HepG2 (cell line): ENCODE measurements at regions not wholly inside any gene's neighbourhood (a gene's known extent, or its start where the extent isn't known, plus 50 kb on each side); places are given as distances from the start of the nearest gene placed in this dataset.

Experiments
- ATAC-seq: fragments of 200-7000 bp; cut with Tn5 transposase; 3 replicates; pipeline ENCODE4 v1.9.1; 2020; ENCODE audit warnings: mild to moderate bottlenecking, moderate library complexity
- BruUV-seq: library from RNA; stranded (reverse); fragments of 400-500 nt; replicated peaks from 2 replicates; lab custom pipeline; 2021; lab: Mats Ljungman, UMichigan
- CTCF ChIA-PET: fragments of 300-600 bp; formaldehyde crosslinking; extraction: SDS; loops from one replicate; lab custom pipeline; 2021; ENCODE audit warnings: low total read pairs, inconsistent platforms, low intra/inter-chr PET ratio; lab: Yijun Ruan, JAX
- POLR2A ChIA-PET: fragments of 350-600 bp; sonication (Branson Sonifier 250); formaldehyde crosslinking; loops from one replicate; lab custom pipeline; 2020; ENCODE audit warnings: antibody characterized with exemption, inconsistent platforms; lab: Yijun Ruan, JAX
- DNase-seq: peaks from one replicate; pipeline ENCODE4 v3.0.0-alpha.2; 2015; ENCODE audit warnings: low spot score
- FAIRE-seq: peaks from 3 replicates; lab custom pipeline; 2011; peaks lifted over from hg19 to GRCh38; lab: Jason Lieb, UNC
- H2AFZ ChIP-seq: one replicate; pipeline ENCODE4 v1.6.1; 2011; ENCODE audit warnings: low read length, inconsistent platforms
- H3K27ac ChIP-seq: fragments of 300-600 bp; 3 replicates; pipeline ENCODE4 v1.8.0; 2011; ENCODE audit warnings: mixed run types, mild to moderate bottlenecking, mixed read lengths, low read length, inconsistent platforms; ENCODE audit not compliant: insufficient read depth; ENCODE audit errors: extremely low read length
- H3K27me3 ChIP-seq, 2 experiments: fragments of 200-600 bp in 1 of 2; 2 replicates in 1 of 2; 3 replicates in 1 of 2; pipeline versions ENCODE4 v1.6.0 to v1.8.0; 2011; ENCODE audit warnings: low read length in 2 of 2, mild to moderate bottlenecking in 2 of 2, moderate library complexity in 2 of 2, inconsistent platforms in 1 of 2; ENCODE audit not compliant: insufficient read depth in 2 of 2, control insufficient read depth in 1 of 2
- H3K36me3 ChIP-seq, 2 experiments: fragments of 200-600 bp in 1 of 2; replicated peaks in 1 of 2; 2 replicates in 1 of 2; 3 replicates in 1 of 2; pipeline versions ENCODE4 v1.5.1 to v1.8.0; 2011; ENCODE audit warnings: low read length in 2 of 2, inconsistent platforms in 1 of 2; ENCODE audit not compliant: insufficient read depth in 2 of 2, control insufficient read depth in 1 of 2
- H3K4me1 ChIP-seq: 2 replicates; pipeline ENCODE4 v1.5.1; 2012; ENCODE audit warnings: low read length, inconsistent platforms; ENCODE audit not compliant: insufficient read depth
- H3K4me2 ChIP-seq: 2 replicates; pipeline ENCODE4 v1.6.0; 2011; ENCODE audit warnings: low read depth, low read length, inconsistent platforms
- H3K4me3 ChIP-seq, 3 experiments: fragments of 200-600 bp in 1 of 3; sonication (generic), shearing (Covaris generic) in 1 of 3; replicated peaks in 1 of 3; 2 replicates each; pipeline ENCODE4 v1.5.1; 2011 to 2016; ENCODE audit warnings: low read length in 3 of 3, inconsistent platforms in 2 of 3, low read depth in 2 of 3, mild to moderate bottlenecking in 2 of 3, control low read depth in 1 of 3, mixed read lengths in 1 of 3; ENCODE audit not compliant: insufficient read depth in 1 of 3
- H3K79me2 ChIP-seq: one replicate; pipeline ENCODE4 v1.6.1; 2011; ENCODE audit warnings: low read length, inconsistent platforms; ENCODE audit not compliant: insufficient read depth
- H3K9ac ChIP-seq: 2 replicates; pipeline ENCODE4 v1.6.0; 2011; ENCODE audit warnings: mild to moderate bottlenecking, low read depth, low read length, inconsistent platforms; ENCODE audit not compliant: insufficient read depth
- H3K9me3 ChIP-seq: 2 replicates; pipeline ENCODE4 v1.5.1; 2012; ENCODE audit warnings: mild to moderate bottlenecking, low read length
- H4K20me1 ChIP-seq: 2 replicates; pipeline ENCODE4 v1.6.0; 2011; ENCODE audit warnings: inconsistent platforms, mild to moderate bottlenecking, low read length, moderate library complexity; ENCODE audit not compliant: insufficient read depth
- ATF7 ChIP-seq, 2 experiments: fragments of 450-650 bp in 1 of 2; sonication (generic) in 1 of 2; formaldehyde crosslinking in 1 of 2; IDR thresholded peaks; 2 replicates each; pipeline versions ENCODE4 v1.4.0 to v1.6.1; 2016 to 2020; ENCODE audit warnings: antibody characterized with exemption in 1 of 2, mild to moderate bottlenecking in 1 of 2, missing genetic modification reagents in 1 of 2
- CENPX ChIP-seq: sonication (generic); formaldehyde crosslinking; IDR thresholded peaks from 2 replicates; pipeline ENCODE4 v1.9.0; 2021; ENCODE audit warnings: mild to moderate bottlenecking, missing genetic modification reagents, moderate library complexity
- HDAC2 ChIP-seq: sonication (generic); formaldehyde crosslinking; IDR thresholded peaks from 2 replicates; pipeline ENCODE4 v1.4.0; 2020; ENCODE audit warnings: missing genetic modification reagents
- HOXA3 ChIP-seq: sonication (generic); formaldehyde crosslinking; IDR thresholded peaks from 2 replicates; pipeline ENCODE4 v1.5.0; 2020; ENCODE audit warnings: missing genetic modification reagents
- KDM4B ChIP-seq: sonication (generic); formaldehyde crosslinking; IDR thresholded peaks from 2 replicates; pipeline ENCODE4 v1.4.0; 2020; ENCODE audit warnings: missing genetic modification reagents
- KLF9 ChIP-seq: IDR thresholded peaks from 2 replicates; pipeline ENCODE4 v1.6.1; 2016; ENCODE audit warnings: low read depth
- MBNL3 ChIP-seq: fragments of 250-450 bp; sonication (Bioruptor Pico); conservative IDR thresholded peaks from 2 replicates; pipeline ENCODE4 v1.8.0; 2022; ENCODE audit warnings: mild to moderate bottlenecking, inconsistent platforms
- TAF1 ChIP-seq: sonication (generic); formaldehyde crosslinking; IDR thresholded peaks from 2 replicates; pipeline ENCODE4 v1.4.0; 2020; ENCODE audit warnings: missing genetic modification reagents
- TOPORS ChIP-seq: sonication (generic); formaldehyde crosslinking; IDR thresholded peaks from 2 replicates; pipeline ENCODE4 v1.8.0; 2023; ENCODE audit warnings: mild to moderate bottlenecking, missing genetic modification reagents
- ZFP41 ChIP-seq: sonication (generic); formaldehyde crosslinking; IDR thresholded peaks from 2 replicates; pipeline ENCODE4 v1.4.0; 2020; ENCODE audit warnings: mild to moderate bottlenecking, missing genetic modification reagents, borderline replicate concordance
- ZNF614 ChIP-seq: IDR thresholded peaks from 2 replicates; pipeline ENCODE4 v1.6.1; 2018; ENCODE audit warnings: missing biosample characterization, missing genetic modification reagents, inconsistent platforms, borderline replicate concordance
- WGBS: methylation state at CpG from one replicate; pipeline ENCODE4 v1.1.6; 2017; ENCODE audit warnings: low lambda C conversion rate; 5-methylcytosine and 5-hydroxymethylcytosine counted together
- in situ Hi-C: cut with HindIII; loops from 2 replicates; pipeline ENCODE4 v1.10.0; 2017; ENCODE audit warnings: low pct_unique_long_range_greater_than_20kb; ENCODE audit not compliant: extremely low pct_ligation_motif_present
- intact Hi-C: fragments of 100-400 bp; cut with micrococcal nuclease; formaldehyde crosslinking; loops from one replicate; pipeline ENCODE4 v1.10.0; 2022; ENCODE audit not compliant: unreplicated experiment
- TF ChIP-seq, protein P1 (sequence below): sonication (generic); formaldehyde crosslinking; IDR thresholded peaks from 2 replicates; pipeline ENCODE4 v1.4.0; 2020; ENCODE audit warnings: missing genetic modification reagents
- TF ChIP-seq, protein P2 (sequence below): sonication (generic); formaldehyde crosslinking; IDR thresholded peaks from 2 replicates; pipeline ENCODE4 v1.5.1; 2020; ENCODE audit warnings: mild to moderate bottlenecking, moderate library complexity, missing genetic modification reagents
- TF ChIP-seq, protein P3 (sequence below): sonication (generic); formaldehyde crosslinking; IDR thresholded peaks from 2 replicates; pipeline ENCODE4 v1.4.0; 2020; ENCODE audit warnings: missing genetic modification reagents

DNA sequence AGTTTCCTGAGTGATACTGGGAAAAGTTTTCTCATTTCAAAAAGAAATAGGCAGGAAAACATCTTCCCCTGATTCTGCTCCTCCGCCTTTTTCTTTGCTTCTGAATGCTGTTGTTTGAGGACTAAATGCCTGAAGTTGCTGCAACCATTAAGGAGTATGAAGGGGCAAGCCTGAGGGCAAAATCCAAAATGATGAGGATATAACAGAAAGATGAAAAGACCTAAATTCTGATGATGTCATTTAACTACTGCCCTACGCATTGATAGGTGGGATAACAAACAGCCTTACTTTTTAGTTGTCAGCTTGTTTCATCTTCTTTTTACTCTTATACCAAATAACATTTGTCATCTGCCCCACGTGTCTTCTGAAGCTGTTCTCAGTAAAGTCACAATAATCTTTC, 474.6 kb upstream of the MMS22L start:
- Histone ChIP-seq H3K27me3 (no peaks in the 10 kb centered on the region), H4K20me1 (no peaks in the 10 kb centered on the region)
- FAIRE-seq: no peak
- TF ChIP-seq ATF7 (IDR thresholded peaks at IDR 0.05): peak; percentile 64
- no peak for TF ChIP-seq ATF7 (CRISPR knock-in tag; IDR thresholded peaks at IDR 0.05)
- TF ChIP-seq MBNL3: no peak
- TF ChIP-seq, protein P1, sequence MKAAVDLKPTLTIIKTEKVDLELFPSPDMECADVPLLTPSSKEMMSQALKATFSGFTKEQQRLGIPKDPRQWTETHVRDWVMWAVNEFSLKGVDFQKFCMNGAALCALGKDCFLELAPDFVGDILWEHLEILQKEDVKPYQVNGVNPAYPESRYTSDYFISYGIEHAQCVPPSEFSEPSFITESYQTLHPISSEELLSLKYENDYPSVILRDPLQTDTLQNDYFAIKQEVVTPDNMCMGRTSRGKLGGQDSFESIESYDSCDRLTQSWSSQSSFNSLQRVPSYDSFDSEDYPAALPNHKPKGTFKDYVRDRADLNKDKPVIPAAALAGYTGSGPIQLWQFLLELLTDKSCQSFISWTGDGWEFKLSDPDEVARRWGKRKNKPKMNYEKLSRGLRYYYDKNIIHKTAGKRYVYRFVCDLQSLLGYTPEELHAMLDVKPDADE (CRISPR knock-in tag): no peak
- TF ChIP-seq, all 625 proteins: peak for 1
- Histone ChIP-seq H3K79me2 (no peaks in the 10 kb centered on the region), H3K4me3 (no peak overlapping the region), H3K9ac (no peak overlapping the region), H3K27ac (no peak overlapping the region), H2AFZ (no peak overlapping the region), H3K4me2 (no peak overlapping the region), H3K36me3 (no peaks in the 10 kb centered on the region), H3K9me3 (no peaks in the 10 kb centered on the region), H3K4me1 (no peaks in the 10 kb centered on the region)
- POLR2A ChIA-PET: no interaction called here
- ATAC-seq (no peak), DNase-seq (no peak)
- BruUV-seq: no TSS peak
- intact Hi-C loops (no loop called here), in situ Hi-C loops (no loop called here)
- CTCF ChIA-PET: no interaction called here
- 16% methylated on average over 3 of the region's 3 CpGs for WGBS

DNA sequence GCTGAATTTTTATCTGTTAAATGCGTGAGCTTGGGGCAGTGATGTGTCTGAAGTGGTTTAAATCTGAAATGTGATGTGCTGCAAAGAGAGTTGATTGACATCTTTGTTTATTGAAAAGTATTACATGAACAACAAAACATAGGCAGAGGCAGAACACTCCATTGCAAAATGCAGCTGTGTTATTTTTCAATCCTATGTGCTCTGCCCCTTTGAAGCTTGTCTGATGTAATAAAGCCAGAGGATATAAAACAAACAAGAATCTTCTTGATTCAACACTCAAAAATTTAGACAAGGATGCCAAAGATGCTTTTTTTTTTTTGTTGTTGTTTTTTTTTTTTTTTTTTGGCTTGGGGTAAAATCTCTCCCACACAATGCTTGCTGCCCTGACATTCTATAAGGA, 482.4 kb upstream of the MMS22L start:
- H3K27me3 ChIP-seq: no peaks in the 10 kb centered on the region
- H3K4me3 ChIP-seq: no peak overlapping the region
- no TSS peak for BruUV-seq
- H3K9ac ChIP-seq: no peak overlapping the region
- no peaks in the 10 kb centered on the region for H3K36me3 ChIP-seq
- H3K9me3 ChIP-seq: no peaks in the 10 kb centered on the region
- intact Hi-C loops: no loop called here
- H3K79me2 ChIP-seq: no peaks in the 10 kb centered on the region
- no peaks in the 10 kb centered on the region for H4K20me1 ChIP-seq
- no peaks in the 10 kb centered on the region for H3K4me1 ChIP-seq
- POLR2A ChIA-PET: no interaction called here
- H3K27ac ChIP-seq: no peak overlapping the region
- CTCF ChIA-PET: no interaction called here
- no peak for ATAC-seq
- FAIRE-seq: no peak
- DNase-seq: no peak
- no peak overlapping the region for H2AFZ ChIP-seq
- H3K4me2 ChIP-seq: no peak overlapping the region
- in situ Hi-C loops: no loop called here
- WGBS: 0% methylated on average over 1 of the region's 1 CpG
- TF ChIP-seq ZNF614 (CRISPR knock-in tag) (no peak), HDAC2 (CRISPR knock-in tag) (no peak), TOPORS (CRISPR knock-in tag) (no peak), ZFP41 (no peak), KLF9 (CRISPR knock-in tag) (no peak), TAF1 (CRISPR knock-in tag) (no peak), KDM4B (CRISPR knock-in tag) (no peak), HOXA3 (CRISPR knock-in tag) (no peak), CENPX (CRISPR knock-in tag) (no peak)
- TF ChIP-seq, protein P2, sequence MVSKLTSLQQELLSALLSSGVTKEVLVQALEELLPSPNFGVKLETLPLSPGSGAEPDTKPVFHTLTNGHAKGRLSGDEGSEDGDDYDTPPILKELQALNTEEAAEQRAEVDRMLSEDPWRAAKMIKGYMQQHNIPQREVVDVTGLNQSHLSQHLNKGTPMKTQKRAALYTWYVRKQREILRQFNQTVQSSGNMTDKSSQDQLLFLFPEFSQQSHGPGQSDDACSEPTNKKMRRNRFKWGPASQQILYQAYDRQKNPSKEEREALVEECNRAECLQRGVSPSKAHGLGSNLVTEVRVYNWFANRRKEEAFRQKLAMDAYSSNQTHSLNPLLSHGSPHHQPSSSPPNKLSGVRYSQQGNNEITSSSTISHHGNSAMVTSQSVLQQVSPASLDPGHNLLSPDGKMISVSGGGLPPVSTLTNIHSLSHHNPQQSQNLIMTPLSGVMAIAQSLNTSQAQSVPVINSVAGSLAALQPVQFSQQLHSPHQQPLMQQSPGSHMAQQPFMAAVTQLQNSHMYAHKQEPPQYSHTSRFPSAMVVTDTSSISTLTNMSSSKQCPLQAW (CRISPR knock-in tag): no peak
- TF ChIP-seq, protein P3, sequence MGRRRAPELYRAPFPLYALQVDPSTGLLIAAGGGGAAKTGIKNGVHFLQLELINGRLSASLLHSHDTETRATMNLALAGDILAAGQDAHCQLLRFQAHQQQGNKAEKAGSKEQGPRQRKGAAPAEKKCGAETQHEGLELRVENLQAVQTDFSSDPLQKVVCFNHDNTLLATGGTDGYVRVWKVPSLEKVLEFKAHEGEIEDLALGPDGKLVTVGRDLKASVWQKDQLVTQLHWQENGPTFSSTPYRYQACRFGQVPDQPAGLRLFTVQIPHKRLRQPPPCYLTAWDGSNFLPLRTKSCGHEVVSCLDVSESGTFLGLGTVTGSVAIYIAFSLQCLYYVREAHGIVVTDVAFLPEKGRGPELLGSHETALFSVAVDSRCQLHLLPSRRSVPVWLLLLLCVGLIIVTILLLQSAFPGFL (CRISPR knock-in tag): no peak
